NOMO-1 (cell line): ENCODE measurements at regions not wholly inside any gene's neighbourhood (a gene's known extent, or its start where the extent isn't known, plus 50 kb on each side); places are given as distances from the start of the nearest gene placed in this dataset.

Source experiments
- DNase-seq, 2 experiments: peaks; one replicate each; lab custom pipeline; 2025; ENCODE audit not compliant: unreplicated experiment in 2 of 2; lab: John Stamatoyannopoulos, UW

DNA sequence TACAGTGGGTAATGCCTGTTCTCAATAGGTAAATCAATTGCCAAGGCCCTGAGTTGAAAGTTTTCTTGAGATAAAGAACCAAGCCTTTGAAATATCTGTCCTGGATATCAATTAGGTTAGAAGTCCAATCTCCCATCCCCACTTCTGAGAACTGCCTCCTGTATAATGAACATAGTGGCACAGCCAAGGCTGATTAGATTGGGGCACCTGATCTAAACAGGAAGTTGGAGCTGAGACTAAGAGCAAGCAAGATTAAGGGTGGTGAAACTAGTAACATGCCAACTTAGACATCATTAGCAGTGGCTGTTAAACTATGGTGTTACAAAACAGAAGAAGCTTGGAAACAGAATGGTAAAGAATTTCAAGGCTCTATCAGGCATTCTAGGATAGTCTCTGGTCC is 137.7 kb upstream of the TMEM108 start:
- no peak for DNase-seq

DNA sequence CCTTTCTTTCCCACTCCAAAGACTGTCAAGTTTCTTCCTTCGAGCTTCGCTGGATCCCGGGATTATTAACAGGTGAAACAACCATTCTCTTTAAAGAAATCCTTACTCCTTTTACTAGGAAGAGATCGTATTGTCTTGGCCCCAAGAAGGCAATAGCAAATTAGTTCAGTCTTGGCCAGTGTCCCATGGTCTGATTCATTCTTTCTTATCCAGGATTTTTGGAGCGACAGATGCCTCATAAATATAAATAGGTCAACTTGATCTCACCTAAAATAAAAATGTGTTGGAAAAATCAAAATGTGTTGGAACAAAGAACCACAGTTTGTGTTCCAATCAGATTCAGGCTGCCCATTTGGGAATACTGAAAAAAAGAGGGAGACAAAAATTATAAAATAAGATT is 140.1 kb upstream of the TMEM108 start:
- DNase-seq: no peak

DNA sequence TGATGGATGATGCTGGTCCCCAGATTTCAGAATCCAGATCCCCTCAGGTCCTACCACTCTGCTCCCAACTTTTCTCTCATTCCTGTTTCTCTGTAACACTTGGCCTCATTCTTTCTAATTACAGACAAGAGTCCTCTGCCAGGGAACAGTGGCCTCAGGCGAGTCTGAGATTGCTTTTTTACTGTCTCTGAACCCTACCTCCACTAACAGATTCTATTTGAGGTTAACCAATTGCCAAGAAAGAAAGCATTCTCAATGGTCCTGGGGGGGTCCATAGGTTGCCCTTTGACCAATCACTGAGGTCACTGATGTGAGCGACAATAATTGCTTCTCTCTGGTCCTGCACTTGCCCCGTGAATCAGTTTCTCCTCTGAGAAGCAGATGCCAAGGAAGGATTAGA is 145.2 kb upstream of the TMEM108 start:
- DNase-seq: no peak

DNA sequence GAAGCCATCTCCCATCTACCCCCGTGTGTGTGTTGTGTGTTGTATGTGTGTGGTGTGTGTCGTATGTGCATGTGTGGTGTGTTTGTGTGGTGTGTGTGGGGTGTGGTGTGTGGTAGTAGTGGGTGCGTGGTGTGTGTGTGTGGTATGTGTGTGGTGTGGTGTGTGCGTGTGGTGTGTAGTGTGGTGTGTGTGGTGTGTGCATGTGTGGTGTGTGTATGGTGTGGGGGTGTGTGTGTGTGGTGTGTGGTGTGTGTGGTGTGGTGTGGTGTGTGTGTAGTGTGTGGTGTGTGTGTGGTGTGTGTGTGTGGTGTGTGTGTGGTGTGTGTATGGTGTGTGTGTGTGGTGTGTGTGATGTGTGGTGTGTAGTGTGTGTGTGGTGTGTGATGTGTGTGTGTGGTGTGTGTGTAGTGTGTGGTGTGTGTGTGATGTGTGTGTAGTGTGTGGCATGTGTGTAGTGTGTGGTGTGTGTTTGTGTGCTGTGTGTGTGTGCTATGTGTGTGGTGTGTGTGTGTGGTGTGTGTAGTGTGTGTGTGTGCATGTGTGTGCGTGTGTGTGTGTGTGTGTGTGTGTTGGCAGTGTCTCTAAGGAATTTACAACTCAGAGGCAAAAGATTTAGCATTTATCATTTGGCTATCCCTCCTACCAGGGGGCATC is 156.3 kb upstream of the TMEM108 start:
- no peak for DNase-seq

DNA sequence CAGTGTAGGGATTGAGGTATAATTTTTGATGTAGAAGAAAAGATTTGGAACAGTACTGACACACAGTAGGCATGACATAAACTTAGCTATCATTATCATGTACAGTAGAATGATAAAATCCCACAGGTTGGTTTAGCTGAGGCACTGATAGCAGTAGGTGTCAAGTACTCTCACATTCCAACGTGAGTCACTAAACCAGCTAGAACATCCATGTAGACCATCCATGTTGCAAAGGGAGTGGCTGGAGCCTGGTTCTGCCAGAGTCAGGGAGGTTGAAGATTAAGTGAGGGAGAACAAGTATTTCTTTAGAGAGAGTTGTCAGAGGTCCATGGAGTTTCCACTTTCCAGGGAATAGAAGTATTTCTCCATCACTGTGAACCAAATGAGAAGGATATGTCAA is 157.2 kb upstream of the TMEM108 start:
- DNase-seq: no peak

DNA sequence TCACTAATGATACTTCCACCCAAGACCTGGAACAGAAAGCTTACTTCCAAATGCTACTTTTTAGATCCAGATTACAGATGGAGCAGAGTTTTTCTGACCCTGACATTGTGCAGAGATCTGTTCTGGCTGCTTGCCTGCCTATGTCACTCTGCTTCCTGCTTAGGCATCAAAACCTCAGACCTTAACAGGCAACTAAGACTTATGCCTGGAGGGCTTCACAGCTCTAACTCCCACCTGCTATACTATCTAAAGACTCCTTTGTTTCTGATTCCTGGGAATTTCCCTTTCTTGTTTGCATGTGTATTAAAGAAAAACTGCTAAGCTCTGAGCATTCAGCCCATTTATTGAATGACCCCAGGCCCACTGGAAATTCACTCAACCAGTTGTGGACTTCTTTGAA is 157.4 kb upstream of the NPHP3 start:
- no peak for DNase-seq

DNA sequence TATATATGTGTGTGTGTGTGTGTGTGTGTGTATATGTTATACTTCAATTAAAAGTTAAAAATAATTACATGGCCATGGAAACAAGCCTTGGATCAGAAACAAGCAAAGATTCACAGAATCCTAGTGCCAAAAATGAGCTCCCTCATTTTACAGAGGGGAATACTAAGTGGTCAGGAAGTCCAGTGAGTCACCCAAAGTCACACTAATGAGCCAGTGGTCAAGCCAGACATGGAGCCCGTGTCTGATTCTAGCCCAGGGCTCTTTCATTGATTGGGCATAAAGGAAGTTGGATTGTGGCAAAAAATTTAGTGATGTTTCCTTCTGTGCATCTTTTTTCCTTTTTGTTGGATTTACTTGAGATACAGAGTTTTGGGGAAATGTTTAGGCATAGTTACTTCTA is 152.5 kb upstream of the NPHP3 start:
- DNase-seq: no peak

DNA sequence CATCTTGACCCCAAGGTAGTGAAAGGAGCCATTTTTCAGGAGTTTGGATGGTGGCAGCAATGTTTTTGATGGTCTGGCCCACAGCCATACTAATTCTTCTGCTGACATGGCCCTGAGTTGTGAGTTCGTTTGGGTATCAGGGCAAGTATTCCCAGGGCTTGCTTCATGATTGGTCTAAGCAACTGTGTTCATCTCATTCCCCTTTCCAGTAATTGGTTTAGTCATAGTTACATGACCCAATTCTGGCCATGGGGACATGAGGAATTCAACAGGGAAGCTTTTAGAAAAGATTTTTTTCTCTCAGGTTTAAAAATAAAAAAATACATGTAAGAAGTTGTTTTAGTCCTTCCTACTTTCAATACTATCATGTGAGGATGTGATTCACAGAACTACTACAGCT is 150.5 kb upstream of the NPHP3 start:
- DNase-seq: no peak

DNA sequence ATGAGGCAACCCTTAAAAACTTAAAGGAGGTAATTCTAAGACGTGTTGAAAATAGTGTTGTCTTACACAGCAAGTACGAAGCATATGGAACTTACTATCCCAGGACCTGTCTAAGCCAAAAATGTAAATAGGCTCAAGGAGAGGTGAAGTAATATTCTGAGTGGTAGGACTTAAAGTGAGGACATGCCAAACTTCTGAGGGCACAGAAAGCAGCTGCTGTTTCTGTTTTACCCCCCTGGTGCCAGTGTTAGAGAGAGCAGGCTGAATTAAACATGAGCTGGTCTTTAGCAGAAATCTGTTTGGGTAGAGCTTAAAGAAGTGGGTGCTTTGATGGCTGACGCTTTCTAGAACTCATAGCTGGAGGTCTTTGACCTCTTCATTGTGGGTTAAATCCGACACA is 149.7 kb upstream of the NPHP3 start:
- DNase-seq: no peak

DNA sequence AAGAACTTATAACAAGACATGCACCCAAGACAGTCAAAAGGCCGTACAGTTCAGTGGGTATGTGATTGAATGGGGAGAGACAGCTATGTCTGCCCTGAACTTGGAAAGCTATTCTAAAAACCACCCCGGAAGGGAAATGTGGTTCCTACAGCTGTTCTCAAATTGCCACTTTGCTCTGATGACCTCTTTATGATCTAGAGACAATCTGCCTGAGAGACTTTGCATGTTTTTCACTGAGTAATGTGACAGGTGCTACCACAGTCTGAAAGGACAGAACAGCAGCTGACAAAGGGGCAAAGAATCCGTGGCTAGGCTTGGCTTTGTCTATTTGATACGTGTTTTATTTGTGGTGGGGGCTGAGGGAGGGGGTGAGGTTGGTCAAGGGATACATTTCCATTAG is 148.3 kb upstream of the NPHP3 start:
- no peak for DNase-seq

DNA sequence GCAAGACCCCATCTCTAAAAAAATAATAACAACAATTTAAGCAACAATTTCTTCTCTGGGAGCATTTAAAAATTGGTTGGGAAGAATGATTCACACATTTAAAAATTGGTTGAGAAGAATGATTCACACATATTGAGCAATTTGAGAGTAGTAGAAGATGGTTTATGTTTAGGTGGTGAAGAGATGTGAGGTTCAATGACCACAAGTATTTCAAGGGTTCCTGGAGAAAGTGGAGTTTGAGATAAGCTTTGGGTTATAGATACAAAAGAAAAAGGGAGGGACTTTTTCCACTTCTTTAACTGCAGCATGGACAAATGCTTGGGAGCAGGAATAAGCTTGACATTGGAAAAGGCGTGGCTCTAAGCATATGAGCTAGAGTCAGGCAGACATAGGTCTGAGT is 145.7 kb upstream of the NPHP3 start:
- no peak for DNase-seq

DNA sequence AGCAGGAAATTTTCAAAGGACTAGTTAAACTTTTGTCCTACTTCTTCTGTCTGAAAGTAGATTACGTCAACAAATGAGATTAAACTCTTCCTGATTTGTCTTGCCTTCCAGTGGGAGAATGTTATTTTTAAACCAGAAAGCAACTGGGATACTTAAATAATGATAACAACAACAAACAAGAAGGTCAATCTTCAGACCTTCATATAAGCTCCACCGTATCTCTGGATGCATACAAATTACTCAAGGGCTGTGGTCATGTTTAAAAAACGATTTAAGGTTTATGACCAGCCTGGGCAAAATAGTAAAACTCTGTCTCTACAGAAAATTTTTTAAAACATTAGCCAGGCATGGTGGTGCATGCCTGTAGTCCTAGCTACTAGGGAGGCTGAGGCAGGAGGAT is 145.3 kb upstream of the NPHP3 start:
- no peak for DNase-seq

DNA sequence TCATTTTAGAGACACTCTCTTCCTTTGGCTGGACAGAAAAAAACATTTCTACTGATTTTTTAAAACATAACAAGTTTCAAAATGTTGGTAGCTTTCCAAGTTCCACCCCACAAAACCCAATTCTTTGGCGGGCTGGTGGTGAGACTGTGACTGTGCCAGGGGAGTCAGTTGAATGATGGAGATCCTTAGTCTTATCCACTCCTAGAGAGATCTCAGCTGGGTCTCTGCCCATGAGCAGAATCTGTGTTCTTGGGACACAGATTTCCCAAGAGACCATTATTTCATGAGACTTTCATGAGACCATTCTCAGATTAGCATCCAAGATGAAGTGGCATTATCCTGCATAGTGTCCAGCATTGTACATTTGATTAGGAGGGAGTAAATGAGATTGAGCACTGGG is 135.1 kb upstream of the NPHP3 start:
- DNase-seq: no peak

DNA sequence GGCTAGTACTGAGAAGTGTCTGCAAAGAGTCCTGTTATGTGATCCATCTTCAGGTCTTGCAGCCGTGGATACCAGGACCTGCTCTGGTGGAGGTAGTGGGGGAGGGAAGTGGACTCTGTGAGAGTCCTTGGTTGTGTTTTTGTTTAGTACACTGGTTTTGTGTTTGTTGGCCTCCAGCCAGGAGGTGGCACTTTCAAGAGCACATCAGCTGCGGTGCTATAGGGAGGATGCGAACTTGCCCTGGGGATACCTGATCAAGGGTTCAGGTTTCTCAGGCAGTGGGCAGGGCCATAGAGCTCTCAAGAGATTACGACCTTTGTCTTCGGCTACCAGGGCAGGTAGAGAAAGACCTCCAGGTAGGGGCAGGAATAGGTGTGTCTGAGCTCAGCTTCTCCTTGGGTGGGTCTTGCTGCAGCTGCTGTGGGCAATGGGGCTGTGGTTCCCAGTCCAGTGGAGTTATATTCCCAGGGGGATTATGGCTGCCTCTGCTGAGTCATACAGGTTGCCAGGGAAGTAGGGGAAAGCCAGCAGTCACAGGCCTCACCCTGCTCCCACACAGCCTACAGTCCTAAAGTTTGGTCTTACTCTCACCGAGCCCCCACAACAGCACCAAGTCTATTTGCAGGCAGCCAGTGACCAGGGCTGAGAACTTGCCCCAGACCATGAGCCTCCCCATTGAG is 132.8 kb upstream of the NPHP3 start:
- DNase-seq: no peak

DNA sequence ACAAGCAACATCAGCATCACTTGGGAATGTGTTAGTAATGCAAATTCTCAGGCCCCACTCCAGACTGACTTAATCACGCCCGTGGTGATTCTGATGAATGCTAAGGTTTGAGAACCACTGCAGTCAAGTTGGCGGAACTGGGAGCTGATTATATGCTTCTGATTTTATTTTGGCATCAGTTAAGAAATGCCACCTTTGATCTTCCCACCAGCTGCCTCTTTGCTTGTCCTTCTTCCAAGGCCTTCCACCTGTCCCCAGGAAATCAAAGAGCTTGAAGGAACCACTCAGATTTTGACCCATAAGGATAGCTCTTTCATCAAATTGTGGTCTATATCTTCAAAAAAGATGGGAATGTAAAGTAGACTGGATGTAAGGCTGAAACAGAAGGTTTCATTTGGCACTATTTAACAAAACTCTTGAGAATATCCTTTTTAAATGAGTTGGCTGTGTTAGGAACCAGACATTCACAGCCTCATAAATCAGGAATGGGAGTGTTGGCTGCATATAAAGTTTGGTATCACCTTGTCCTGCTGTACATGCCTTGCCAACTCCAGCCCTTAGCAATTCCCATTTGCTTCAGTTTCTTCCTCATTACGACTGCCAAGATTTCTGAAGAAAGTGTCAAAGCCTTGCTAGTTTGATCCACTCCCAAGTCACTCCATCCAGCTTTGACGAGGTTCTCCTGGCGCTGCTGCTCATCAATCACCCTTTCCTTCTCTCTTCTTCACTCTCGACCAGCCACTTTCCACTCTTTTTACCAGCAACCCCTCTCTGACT is 125.8 kb upstream of the NPHP3 start:
- no peak for DNase-seq

DNA sequence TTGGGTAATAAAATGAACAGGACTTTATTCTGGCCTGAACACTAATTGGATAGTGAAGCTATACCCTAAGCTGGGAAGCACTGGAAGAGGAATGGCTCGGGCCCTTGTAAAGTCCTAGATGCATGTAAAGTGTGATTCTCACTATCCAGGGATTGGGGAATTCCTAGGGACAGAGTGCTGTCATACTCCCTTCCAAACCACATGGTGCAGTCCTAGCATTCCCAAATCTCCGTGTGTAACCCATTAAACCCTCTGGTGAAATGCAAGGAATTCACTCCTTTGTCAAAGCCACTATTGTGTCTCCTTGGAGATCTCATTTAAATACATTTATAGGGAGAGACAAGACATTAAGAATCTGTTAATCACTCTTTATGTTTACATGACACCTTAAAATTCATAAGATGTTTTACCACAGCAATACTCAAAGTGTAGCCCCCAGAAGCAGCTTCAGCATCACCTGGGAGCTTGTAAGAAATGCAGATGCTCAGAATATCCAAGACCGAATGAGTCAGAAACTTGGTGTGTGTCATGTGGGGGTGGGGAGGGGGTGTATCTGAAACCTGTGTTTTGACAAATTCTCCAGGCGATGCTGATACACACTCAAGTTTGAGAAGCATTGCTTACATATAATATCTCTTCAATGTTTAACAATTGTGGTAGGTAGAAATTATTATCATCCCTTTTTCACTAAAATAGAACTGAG is 121.8 kb upstream of the NPHP3 start:
- no peak for DNase-seq

DNA sequence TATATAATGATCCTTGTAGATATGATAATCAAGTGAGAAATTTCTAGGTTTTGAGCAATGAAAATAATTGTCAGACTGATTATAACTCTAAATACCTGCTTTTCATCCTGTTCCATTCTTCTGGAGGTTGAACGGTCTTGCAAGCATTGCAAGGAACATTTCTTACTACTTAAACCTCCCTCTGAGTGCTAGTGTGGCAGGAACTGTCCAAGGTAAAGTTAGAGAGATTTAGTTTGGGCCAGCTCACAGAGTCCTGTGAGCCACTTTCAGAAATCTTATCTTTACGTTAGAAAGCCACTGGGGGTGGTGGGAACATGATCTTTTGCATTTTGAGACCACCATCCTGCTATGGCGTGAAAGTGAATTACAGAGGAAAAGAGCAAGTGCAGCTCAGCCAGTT is 121.1 kb upstream of the NPHP3 start:
- DNase-seq: no peak

DNA sequence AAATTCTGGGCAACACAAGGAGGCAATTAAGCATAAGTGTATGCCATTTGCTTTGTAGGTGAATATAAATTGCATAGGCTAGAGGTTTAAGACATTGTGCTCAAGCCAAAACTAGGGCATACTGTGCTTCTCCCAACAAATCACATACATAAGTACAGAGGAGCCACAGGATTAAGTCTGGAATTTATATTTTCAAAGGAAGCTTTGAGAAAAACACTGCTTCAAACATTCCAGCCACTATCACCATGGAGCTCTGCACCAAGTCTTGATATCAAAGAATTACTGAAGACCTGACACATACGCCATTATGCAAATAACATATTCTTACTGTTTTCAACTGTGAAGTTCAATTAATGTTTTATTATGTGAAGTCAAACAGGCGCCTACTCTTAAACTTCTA is 119.4 kb upstream of the NPHP3 start:
- DNase-seq: no peak

DNA sequence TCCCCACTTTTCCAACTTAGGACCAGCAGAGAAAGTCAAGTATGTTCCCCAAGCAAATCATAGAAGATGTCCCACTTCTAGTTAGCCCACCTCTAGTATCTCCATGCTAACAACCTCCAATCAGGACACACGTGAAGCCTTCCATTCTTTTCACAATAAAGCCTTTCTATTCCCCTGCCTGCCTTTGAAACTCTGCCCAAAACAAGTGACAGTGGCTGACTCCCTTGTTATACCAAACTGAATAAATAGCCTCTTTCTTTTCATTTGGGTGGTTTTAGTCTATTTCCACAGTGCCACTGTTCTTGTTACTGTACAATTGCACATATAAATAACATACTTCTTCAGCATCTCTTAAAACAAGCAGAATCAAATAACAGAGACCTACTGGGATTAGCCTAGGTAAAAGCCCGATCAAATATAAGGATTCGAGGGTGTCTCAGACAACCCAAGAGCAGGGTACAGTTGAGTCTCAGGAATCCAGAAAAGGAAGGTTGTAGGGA is 118.0 kb upstream of the NPHP3 start:
- DNase-seq: no peak

DNA sequence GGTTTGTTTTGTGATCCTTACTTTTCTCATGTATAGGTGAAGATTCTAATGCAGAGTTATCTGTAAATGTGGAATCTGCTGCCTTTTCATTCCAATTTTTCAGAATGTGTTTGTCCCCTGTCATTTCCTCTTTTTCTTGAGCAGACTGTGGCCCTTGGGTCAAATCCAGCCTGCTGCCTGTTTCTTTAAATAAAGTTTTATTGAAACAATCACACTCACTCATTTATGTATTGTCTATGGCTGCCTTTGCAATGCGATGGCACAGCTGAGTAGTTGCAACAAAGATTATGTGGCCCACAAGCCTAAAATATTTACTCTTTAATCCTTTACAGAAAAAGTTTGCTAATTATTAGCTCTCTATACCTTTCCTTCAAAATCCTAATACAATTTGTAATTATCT is 116.3 kb upstream of the NPHP3 start:
- DNase-seq: no peak

DNA sequence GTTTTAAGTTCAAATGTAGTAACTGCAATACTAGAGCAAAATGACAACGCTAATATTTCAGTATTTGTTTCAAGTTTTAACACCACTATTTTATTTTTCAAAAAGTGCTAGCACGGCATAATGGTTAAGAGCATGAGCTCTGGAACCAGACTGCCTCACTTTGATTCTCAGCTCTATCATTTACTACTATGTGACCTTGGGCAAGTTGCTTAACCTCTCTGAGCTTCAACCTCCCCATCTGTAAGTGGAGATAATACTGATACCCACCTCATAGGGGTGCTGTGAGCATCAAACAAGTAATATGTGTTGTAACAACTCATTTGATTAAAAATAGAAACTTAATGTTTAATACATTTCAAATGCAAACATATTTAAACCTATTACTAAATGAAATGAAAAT is 115.4 kb upstream of the NPHP3 start:
- no peak for DNase-seq
